ENCODE measurements at regions not wholly inside any gene's neighbourhood (a gene's known extent, or its start where the extent isn't known, plus 50 kb on each side); places are given as distances from the start of the nearest gene placed in this dataset.

GRCh38 chr16:74019612-74020011 is 277.0 kb upstream of the PSMD7 start:
- Histone ChIP-seq H4K20me1 (ENCODE audit: low read length) (no peaks in the 10 kb centered on the region), H3K9me3 (ENCODE audit: low read length) (no peaks in the 10 kb centered on the region), H3K9ac (ENCODE audit: low read length) (no peak overlapping the region), H3K27me3 (ENCODE audit: low read length) (peaks cover 20% of the 10 kb centered on the region), H3K4me3 (ENCODE audit: low read length) (no peak overlapping the region), H3F3A (ENCODE audit: low read length, unreplicated experiment) (no peaks in the 10 kb centered on the region), H3K4me2 (ENCODE audit: low read length) (no peak overlapping the region), H2AFZ (ENCODE audit: low read length) (no peak overlapping the region), H3K79me2 (ENCODE audit: low read length) (no peaks in the 10 kb centered on the region), H3K9me2 (replicated peaks; ENCODE audit: low read length) (no peaks in the 10 kb centered on the region), H3K36me3 (ENCODE audit: low read depth, low read length) (no peaks in the 10 kb centered on the region), H3K27ac (ENCODE audit: low read length) (no peak overlapping the region), H3K4me1 (ENCODE audit: insufficient read depth, low read length) (no peaks in the 10 kb centered on the region)
- DNase-seq = no peak
- ChIA-PET POLR2A (ENCODE audit: unreplicated experiment) (interaction anchor here (0.5 kb wide), 1 partner anchor 367 kb away, joined by 3 read pairs; no protein-coding TSS in a partner anchor), CTCF (no interaction called here)
- TF ChIP-seq CTCF (conservative IDR thresholded peaks at IDR 0.05; ENCODE audit: low read depth, low read length) (no peak), EZH2 (IDR thresholded peaks at IDR 0.05; ENCODE audit: low read length, unreplicated experiment) (no peak), EZH2phosphoT487 (IDR thresholded peaks at IDR 0.05; ENCODE audit: borderline replicate concordance, low read length) (no peak)
- BruUV-seq (replicated peaks) = no TSS peak
- intact Hi-C loops (cut with micrococcal nuclease) = no loop called here
- ATAC-seq = no peak

- H3K79me2 ChIP-seq (ENCODE audit: low read length) = no peaks in the 10 kb centered on the region
- peaks cover 6% of the 10 kb centered on the region; the same call in 1 of the 2 replicates for H3K27me3 ChIP-seq (ENCODE audit: low read length)
- no peak overlapping the region for H3K4me3 ChIP-seq (ENCODE audit: low read length)
- H3K9me2 ChIP-seq (replicated peaks; ENCODE audit: low read length) = no peaks in the 10 kb centered on the region
- ChIA-PET CTCF (no interaction called here), POLR2A (ENCODE audit: unreplicated experiment) (no interaction called here)
- intact Hi-C loops (cut with micrococcal nuclease) = no loop called here
- ATAC-seq = no peak
- no peaks in the 10 kb centered on the region for H3K4me1 ChIP-seq (ENCODE audit: insufficient read depth, low read length)
- H3K9me3 ChIP-seq (ENCODE audit: low read length) = no peaks in the 10 kb centered on the region
- DNase-seq = no peak
- H3K27ac ChIP-seq (ENCODE audit: low read length) = no peak overlapping the region
- H4K20me1 ChIP-seq (ENCODE audit: low read length) = no peaks in the 10 kb centered on the region
- H3K4me2 ChIP-seq (ENCODE audit: low read length) = no peak overlapping the region
- no peaks in the 10 kb centered on the region for H3K36me3 ChIP-seq (ENCODE audit: low read depth, low read length)
- no TSS peak for BruUV-seq (replicated peaks)
- no peak overlapping the region for H2AFZ ChIP-seq (ENCODE audit: low read length)
- no peak for TF ChIP-seq EZH2phosphoT487 (IDR thresholded peaks at IDR 0.05; ENCODE audit: borderline replicate concordance, low read length)
- no peak for TF ChIP-seq CTCF (conservative IDR thresholded peaks at IDR 0.05; ENCODE audit: low read depth, low read length)
- TF ChIP-seq EZH2 (IDR thresholded peaks at IDR 0.05; ENCODE audit: low read length, unreplicated experiment) = no peak
- no peaks in the 10 kb centered on the region for H3F3A ChIP-seq (ENCODE audit: low read length, unreplicated experiment)
- no peak overlapping the region for H3K9ac ChIP-seq (ENCODE audit: low read length)
Measured at GRCh38 chr16:74015953-74016352, 280.7 kb upstream of the PSMD7 start.

GRCh38 chr16:73998707-73999106 is 297.9 kb upstream of the PSMD7 start:
- H3K9ac ChIP-seq (ENCODE audit: low read length) = no peak overlapping the region
- H4K20me1 ChIP-seq (ENCODE audit: low read length) = no peaks in the 10 kb centered on the region
- no peaks in the 10 kb centered on the region for H3K27me3 ChIP-seq (ENCODE audit: low read length)
- no peak overlapping the region for H3K4me2 ChIP-seq (ENCODE audit: low read length)
- H3K9me2 ChIP-seq (replicated peaks; ENCODE audit: low read length) = no peaks in the 10 kb centered on the region
- ChIA-PET CTCF (no interaction called here), POLR2A (ENCODE audit: unreplicated experiment) (no interaction called here)
- no peak for ATAC-seq
- no peak for TF ChIP-seq EZH2phosphoT487 (IDR thresholded peaks at IDR 0.05; ENCODE audit: borderline replicate concordance, low read length)
- TF ChIP-seq CTCF (conservative IDR thresholded peaks at IDR 0.05; ENCODE audit: low read depth, low read length) = no peak
- no peak for TF ChIP-seq EZH2 (IDR thresholded peaks at IDR 0.05; ENCODE audit: low read length, unreplicated experiment)
- H3K4me3 ChIP-seq (ENCODE audit: low read length) = no peak overlapping the region
- no peaks in the 10 kb centered on the region for H3K9me3 ChIP-seq (ENCODE audit: low read length)
- H2AFZ ChIP-seq (ENCODE audit: low read length) = no peak overlapping the region
- no peaks in the 10 kb centered on the region for H3K36me3 ChIP-seq (ENCODE audit: low read depth, low read length)
- intact Hi-C loops (cut with micrococcal nuclease) = no loop called here
- H3K79me2 ChIP-seq (ENCODE audit: low read length) = no peaks in the 10 kb centered on the region
- H3F3A ChIP-seq (ENCODE audit: low read length, unreplicated experiment) = no peaks in the 10 kb centered on the region
- DNase-seq = no peak
- H3K4me1 ChIP-seq (ENCODE audit: insufficient read depth, low read length) = no peaks in the 10 kb centered on the region
- H3K27ac ChIP-seq (ENCODE audit: low read length) = no peak overlapping the region
- BruUV-seq (replicated peaks) = no TSS peak

Measured in PC-3 (cell line).